Fibroblast of the aortic adventitia (primary cell): ENCODE measurements at regions not wholly inside any gene's neighbourhood (a gene's known extent, or its start where the extent isn't known, plus 50 kb on each side); places are given as distances from the start of the nearest gene placed in this dataset.

Experiments
- DNase-seq: peaks from one replicate; pipeline ENCODE4 v3.0.0-alpha.2; 2010; ENCODE audit warnings: low read depth
- H3K4me3 ChIP-seq: 2 replicates; pipeline ENCODE4 v1.5.1; 2011; ENCODE audit warnings: low read depth, mild to moderate bottlenecking, control low read depth, low read length, moderate library complexity
- CTCF ChIP-seq: IDR thresholded peaks from 2 replicates; pipeline ENCODE4 v1.5.1; 2011; ENCODE audit warnings: mild to moderate bottlenecking, low read length, control low read depth, inconsistent platforms; ENCODE audit not compliant: insufficient read depth

GRCh38 chr16:80066805-80067580, 466.5 kb upstream of the MAF start:
- no peak for DNase-seq
- no peak for TF ChIP-seq CTCF
- no peak overlapping the region for H3K4me3 ChIP-seq

- H3K4me3 ChIP-seq, result no peak overlapping the region
- no peak for DNase-seq
- TF ChIP-seq CTCF, result no peak
These were observed 465.0 kb upstream of the MAF start for GRCh38 chr16:80065541-80065940.

- no peak overlapping the region for H3K4me3 ChIP-seq
- TF ChIP-seq CTCF, result no peak
- DNase-seq, result no peak
These were observed 463.2 kb upstream of the MAF start for GRCh38 chr16:80063713-80064069.

- no peak overlapping the region for H3K4me3 ChIP-seq
- DNase-seq, result no peak
- no peak for TF ChIP-seq CTCF
These were observed 462.6 kb upstream of the MAF start for GRCh38 chr16:80063031-80063712.

- TF ChIP-seq CTCF, result no peak
- DNase-seq, result no peak
- H3K4me3 ChIP-seq, result no peak overlapping the region
These were observed 462.0 kb upstream of the MAF start for GRCh38 chr16:80062361-80063030.

GRCh38 chr16:80060470-80060869, 459.9 kb upstream of the MAF start:
- TF ChIP-seq CTCF, result no peak

More at GRCh38 chr16:80060470-80060869, 459.9 kb upstream of the MAF start:
- H3K4me3 ChIP-seq, result no peak overlapping the region
- no peak for DNase-seq
